BLaER1 (cell line): ENCODE measurements at regions not wholly inside any gene's neighbourhood (a gene's known extent, or its start where the extent isn't known, plus 50 kb on each side); places are given as distances from the start of the nearest gene placed in this dataset.

Experiments
- H3K27ac ChIP-seq: shearing (Covaris generic); formaldehyde crosslinking; 2 replicates; pipeline ENCODE4 v1.8.1; 2022
- H3K27me3 ChIP-seq: shearing (Covaris generic); formaldehyde crosslinking; 2 replicates; pipeline ENCODE4 v1.8.1; 2022
- H3K36me3 ChIP-seq: shearing (Covaris generic); formaldehyde crosslinking; 2 replicates; pipeline ENCODE4 v1.8.1; 2022
- H3K4me1 ChIP-seq: shearing (Covaris generic); formaldehyde crosslinking; 2 replicates; pipeline ENCODE4 v1.8.1; 2022
- H3K4me2 ChIP-seq: shearing (Covaris generic); formaldehyde crosslinking; 2 replicates; pipeline ENCODE4 v1.8.1; 2022
- H3K4me3 ChIP-seq: shearing (Covaris generic); formaldehyde crosslinking; 2 replicates; pipeline ENCODE4 v1.8.1; 2022
- H3K9ac ChIP-seq: shearing (Covaris generic); formaldehyde crosslinking; 2 replicates; pipeline ENCODE4 v1.8.1; 2022
- H3K9me3 ChIP-seq: shearing (Covaris generic); formaldehyde crosslinking; 2 replicates; pipeline ENCODE4 v1.8.1; 2022
- H4K20me1 ChIP-seq: shearing (Covaris generic); formaldehyde crosslinking; 2 replicates; pipeline ENCODE4 v1.8.1; 2022
- Cebpa-rat ChIP-seq: shearing (Covaris generic); IDR thresholded peaks from 2 replicates; pipeline ENCODE4 v1.8.1; 2022

DNA sequence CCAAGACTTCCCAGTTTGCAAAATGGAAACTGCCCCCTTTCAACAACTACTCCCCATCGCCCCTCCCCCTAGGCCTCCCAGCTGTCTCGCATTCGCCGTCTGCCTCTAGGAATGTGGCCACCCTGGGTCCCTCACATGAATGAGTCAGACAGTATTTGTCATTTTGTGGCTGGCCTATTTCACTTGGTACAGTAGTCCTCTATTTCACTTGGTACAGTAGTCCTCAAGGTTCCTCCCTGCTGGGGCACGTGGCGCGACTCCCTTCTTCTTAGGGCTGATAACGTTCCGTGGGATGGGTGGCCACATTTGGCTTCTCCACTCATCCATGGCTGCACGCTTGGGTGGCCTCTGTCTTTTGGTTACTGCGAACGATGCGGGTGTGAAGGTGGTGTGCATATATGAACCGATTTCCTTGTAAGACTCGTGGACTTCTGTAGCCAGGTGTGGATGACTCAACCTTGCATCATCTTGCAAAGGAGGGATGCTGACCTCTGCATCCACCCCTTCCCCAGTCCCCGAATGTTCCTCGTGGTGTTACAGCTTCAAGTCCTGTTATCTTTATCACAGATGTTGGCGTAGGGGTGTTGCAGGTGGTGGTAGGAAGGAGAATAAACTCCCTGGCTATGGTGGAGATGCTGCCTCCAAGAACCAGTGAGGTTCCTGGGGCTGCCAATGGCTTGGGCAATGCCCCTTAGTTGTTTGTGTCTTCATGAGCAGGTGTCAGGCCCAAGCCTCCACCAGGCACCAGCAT is 112.1 kb upstream of the SOX1 start:
- Histone ChIP-seq H3K27ac (no peak overlapping the region), H3K4me1 (peaks cover 49% of the 10 kb centered on the region), H3K27me3 (no peaks in the 10 kb centered on the region), H3K9me3 (peaks cover 13% of the 10 kb centered on the region), H3K9ac (no peak overlapping the region), H3K36me3 (no peaks in the 10 kb centered on the region), H3K4me2 (peak overlapping the region; percentile 96), H3K4me3 (peak overlapping the region; percentile 42; the same call in 1 of the 2 replicates), H4K20me1 (no peaks in the 10 kb centered on the region)
- peak; percentile 56 for TF ChIP-seq Cebpa-rat

- TF ChIP-seq Cebpa-rat: no peak
- Histone ChIP-seq H3K4me2 (peak overlapping the region; percentile 96), H3K4me1 (peaks cover 49% of the 10 kb centered on the region), H3K27ac (no peak overlapping the region), H4K20me1 (no peaks in the 10 kb centered on the region), H3K27me3 (no peaks in the 10 kb centered on the region), H3K4me3 (no peak overlapping the region), H3K9ac (no peak overlapping the region), H3K36me3 (no peaks in the 10 kb centered on the region), H3K9me3 (peaks cover 6% of the 10 kb centered on the region)
These were observed 111.4 kb upstream of the SOX1 start for GRCh38 chr13:111955412-111956065.

DNA sequence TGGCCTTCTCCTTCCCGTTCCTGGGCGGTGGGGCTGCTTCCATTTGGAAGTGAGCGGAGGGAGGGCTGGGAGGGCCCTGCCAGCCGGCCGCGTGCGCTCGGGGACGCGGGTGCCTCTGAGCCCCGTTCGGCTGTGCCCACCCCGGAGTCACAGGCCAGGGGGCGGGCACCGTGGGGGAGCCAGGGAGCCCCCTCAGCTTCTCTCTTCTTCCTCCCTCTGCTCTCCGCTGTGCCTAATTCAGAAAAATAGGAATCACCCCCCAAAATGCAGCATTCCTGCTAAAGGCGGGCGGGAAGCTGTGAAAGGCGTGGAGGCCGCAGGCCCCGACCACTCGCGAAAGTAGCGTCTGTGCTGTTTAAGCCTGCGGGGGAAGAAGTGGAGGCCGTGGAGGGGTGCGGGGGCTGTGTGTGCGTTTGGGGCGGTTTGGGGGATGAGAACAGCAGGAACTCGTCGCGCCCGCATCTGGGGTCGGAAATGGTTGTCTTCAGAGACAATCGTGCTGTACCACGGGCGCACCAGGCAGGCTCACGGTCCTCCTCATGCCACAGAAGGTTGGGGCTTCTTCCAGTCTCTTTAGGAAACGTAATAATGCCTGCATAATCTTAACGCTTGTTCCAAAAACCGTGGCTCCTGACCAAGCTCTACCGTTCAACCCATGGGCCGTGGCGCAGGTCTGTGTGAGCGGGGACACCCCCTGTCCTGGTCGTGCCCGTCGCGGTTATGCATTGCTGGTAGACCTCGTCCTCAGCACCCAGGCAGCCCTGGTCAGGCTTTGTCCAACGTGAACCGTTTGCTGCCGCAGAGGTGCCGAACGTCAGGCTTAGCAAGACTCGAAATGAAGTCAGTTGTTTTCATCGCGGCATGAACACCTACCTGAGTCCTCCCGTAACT is 110.4 kb upstream of the SOX1 start:
- Histone ChIP-seq H3K4me2 (no peak overlapping the region), H3K27me3 (no peaks in the 10 kb centered on the region), H3K27ac (no peak overlapping the region), H3K9me3 (no peaks in the 10 kb centered on the region), H3K4me1 (peaks cover 42% of the 10 kb centered on the region), H3K36me3 (no peaks in the 10 kb centered on the region), H4K20me1 (no peaks in the 10 kb centered on the region), H3K4me3 (no peak overlapping the region), H3K9ac (no peak overlapping the region)
- no peak for TF ChIP-seq Cebpa-rat

DNA sequence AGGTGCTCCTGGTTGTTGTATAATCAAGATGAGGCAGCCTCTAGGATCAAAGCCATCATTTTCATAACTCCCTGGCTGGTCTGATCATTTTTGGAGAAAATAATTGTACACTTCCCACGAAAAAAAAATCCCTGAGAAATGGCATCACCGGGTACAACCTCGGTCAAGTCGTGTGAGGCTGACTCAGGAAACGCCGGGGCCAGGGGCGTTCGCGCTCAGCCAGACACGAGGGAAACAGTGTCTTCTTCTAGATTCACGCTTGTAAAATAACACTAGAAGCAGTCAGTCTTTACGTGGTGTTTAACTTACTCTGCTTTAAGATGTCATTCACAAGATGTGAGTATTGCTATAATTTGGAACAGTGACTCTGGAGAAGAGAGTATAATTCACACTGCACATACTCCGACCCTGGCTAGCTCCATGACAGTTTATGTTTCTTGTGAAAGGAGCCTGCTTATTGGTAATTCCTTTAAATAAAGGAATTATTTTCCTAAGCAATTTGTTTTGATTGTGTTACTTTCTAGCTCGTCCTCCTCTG is 109.0 kb upstream of the SOX1 start:
- Histone ChIP-seq H3K4me3 (no peak overlapping the region), H3K27me3 (no peaks in the 10 kb centered on the region), H3K36me3 (no peaks in the 10 kb centered on the region), H3K27ac (no peak overlapping the region), H4K20me1 (no peaks in the 10 kb centered on the region), H3K4me2 (no peak overlapping the region), H3K9ac (no peak overlapping the region), H3K9me3 (no peaks in the 10 kb centered on the region), H3K4me1 (peaks cover 36% of the 10 kb centered on the region)
- TF ChIP-seq Cebpa-rat: no peak

DNA sequence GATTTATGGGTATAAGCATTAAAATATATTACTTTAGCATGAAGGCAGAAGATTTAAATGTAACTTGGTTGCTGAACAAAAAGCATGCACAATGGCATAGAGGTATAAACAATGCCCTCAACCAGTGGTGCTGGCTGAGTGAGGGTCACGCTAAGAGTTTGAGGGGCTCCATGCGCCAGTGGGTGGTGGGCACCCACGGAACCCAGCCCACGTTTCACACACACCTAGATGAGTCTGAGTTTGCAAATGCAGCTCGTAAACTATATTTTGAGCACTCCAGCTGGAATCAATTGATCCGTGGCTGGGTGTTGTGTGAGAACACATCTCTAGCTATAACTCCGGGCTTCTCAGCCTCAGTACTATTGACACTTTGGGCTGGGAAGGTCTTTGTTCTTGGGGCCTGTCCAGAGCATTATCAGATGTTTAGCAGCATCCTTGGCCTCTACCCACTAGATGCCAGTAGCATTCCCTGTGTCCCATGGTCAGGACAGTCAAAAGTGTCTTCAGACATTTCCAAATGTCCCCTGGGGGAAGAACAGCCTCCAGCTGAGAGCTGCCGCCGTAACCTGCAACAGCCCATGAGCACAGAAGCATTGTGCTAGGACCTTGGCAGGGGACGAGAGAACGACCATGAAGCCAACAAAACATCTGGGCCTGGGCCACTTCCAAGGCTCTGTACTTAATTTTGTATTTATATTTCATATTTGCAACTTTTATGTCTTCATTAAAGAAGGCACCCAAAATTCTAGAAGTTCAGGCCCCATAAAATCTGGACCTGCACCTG is 108.1 kb upstream of the SOX1 start:
- no peak for TF ChIP-seq Cebpa-rat
- no peak overlapping the region for H3K4me3 ChIP-seq

GRCh38 chr13:111960152-111960772 is 106.7 kb upstream of the SOX1 start:
- Histone ChIP-seq H3K4me1 (peaks cover 14% of the 10 kb centered on the region), H3K36me3 (no peaks in the 10 kb centered on the region), H4K20me1 (no peaks in the 10 kb centered on the region), H3K9me3 (peaks cover 5% of the 10 kb centered on the region; the same call in 1 of the 2 replicates), H3K27ac (no peak overlapping the region), H3K27me3 (no peaks in the 10 kb centered on the region), H3K4me3 (no peak overlapping the region), H3K4me2 (no peak overlapping the region), H3K9ac (no peak overlapping the region)
- no peak for TF ChIP-seq Cebpa-rat

More for the DNA sequence above, 108.1 kb upstream of the SOX1 start:
- no peaks in the 10 kb centered on the region for H3K27me3 ChIP-seq
- no peak overlapping the region for H3K4me2 ChIP-seq
- H3K9me3 ChIP-seq: no peaks in the 10 kb centered on the region
- no peaks in the 10 kb centered on the region for H3K36me3 ChIP-seq
- peaks cover 29% of the 10 kb centered on the region for H3K4me1 ChIP-seq
- H3K9ac ChIP-seq: no peak overlapping the region
- no peaks in the 10 kb centered on the region for H4K20me1 ChIP-seq
- H3K27ac ChIP-seq: no peak overlapping the region

- Histone ChIP-seq H3K27me3 (no peaks in the 10 kb centered on the region), H3K4me3 (no peak overlapping the region), H3K27ac (no peak overlapping the region), H3K4me1 (peaks cover 10% of the 10 kb centered on the region), H4K20me1 (no peaks in the 10 kb centered on the region), H3K36me3 (no peaks in the 10 kb centered on the region), H3K4me2 (no peak overlapping the region), H3K9ac (no peak overlapping the region), H3K9me3 (peaks cover 5% of the 10 kb centered on the region; the same call in 1 of the 2 replicates)
- no peak for TF ChIP-seq Cebpa-rat
These were observed 105.7 kb upstream of the SOX1 start for GRCh38 chr13:111961236-111961635.

- no peak overlapping the region for H3K9ac ChIP-seq
- H3K27ac ChIP-seq: no peak overlapping the region
- peaks cover 5% of the 10 kb centered on the region; the same call in 1 of the 2 replicates for H3K9me3 ChIP-seq
- H3K4me1 ChIP-seq: peaks cover 10% of the 10 kb centered on the region
- H4K20me1 ChIP-seq: no peaks in the 10 kb centered on the region
- H3K36me3 ChIP-seq: no peaks in the 10 kb centered on the region
- H3K4me3 ChIP-seq: no peak overlapping the region
- no peak for TF ChIP-seq Cebpa-rat
- no peak overlapping the region for H3K4me2 ChIP-seq
- no peaks in the 10 kb centered on the region for H3K27me3 ChIP-seq
These were observed 105.2 kb upstream of the SOX1 start for GRCh38 chr13:111961651-111962192.
